Cardiac fibroblast (primary cell): ENCODE measurements at regions not wholly inside any gene's neighbourhood (a gene's known extent, or its start where the extent isn't known, plus 50 kb on each side); places are given as distances from the start of the nearest gene placed in this dataset.
A peak's percentile ranks its signal among the peaks of the same experiment; 100 is the strongest.

Experiments used
- DNase-seq, 2 donors: peaks; one replicate each; pipeline versions ENCODE4 v3.0.0 to v3.0.0-alpha.2; 2010; ENCODE audit warnings: low read depth in 2 of 2
- H3K4me3 ChIP-seq, 2 donors: replicated peaks in 1 of 2; 1 replicate in 1 of 2; 2 replicates in 1 of 2; pipeline ENCODE4 v1.5.1; 2011; ENCODE audit warnings: low read depth in 2 of 2, low read length in 2 of 2, mild to moderate bottlenecking in 2 of 2, moderate library complexity in 1 of 2
- TF ChIP-seq, protein P1 (sequence below): IDR thresholded peaks from one replicate; pipeline ENCODE4 v1.5.1; 2011; ENCODE audit warnings: low read depth, mild to moderate bottlenecking, low read length, inconsistent platforms

DNA sequence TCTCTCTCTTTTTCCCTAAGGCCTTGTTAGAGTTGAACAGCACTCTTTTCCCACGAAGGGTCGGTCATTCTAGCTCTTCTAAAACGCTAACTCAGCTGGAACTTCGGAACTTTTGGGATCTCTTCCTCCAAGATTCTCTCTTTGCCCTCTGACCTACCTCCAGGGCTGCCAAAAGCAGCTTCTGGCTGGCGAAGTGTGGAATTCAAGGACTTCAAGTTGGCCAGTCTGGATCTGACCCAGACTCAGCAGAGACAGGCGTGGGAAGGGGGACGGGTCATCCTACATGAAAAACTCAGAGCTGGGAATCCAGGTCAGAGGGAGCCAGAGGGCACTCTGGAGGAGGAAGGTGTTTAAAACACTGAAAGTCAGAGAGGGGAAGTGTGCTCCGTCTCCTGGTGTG lies 305.5 kb upstream of the HDAC4 start:
- TF ChIP-seq, protein P1, sequence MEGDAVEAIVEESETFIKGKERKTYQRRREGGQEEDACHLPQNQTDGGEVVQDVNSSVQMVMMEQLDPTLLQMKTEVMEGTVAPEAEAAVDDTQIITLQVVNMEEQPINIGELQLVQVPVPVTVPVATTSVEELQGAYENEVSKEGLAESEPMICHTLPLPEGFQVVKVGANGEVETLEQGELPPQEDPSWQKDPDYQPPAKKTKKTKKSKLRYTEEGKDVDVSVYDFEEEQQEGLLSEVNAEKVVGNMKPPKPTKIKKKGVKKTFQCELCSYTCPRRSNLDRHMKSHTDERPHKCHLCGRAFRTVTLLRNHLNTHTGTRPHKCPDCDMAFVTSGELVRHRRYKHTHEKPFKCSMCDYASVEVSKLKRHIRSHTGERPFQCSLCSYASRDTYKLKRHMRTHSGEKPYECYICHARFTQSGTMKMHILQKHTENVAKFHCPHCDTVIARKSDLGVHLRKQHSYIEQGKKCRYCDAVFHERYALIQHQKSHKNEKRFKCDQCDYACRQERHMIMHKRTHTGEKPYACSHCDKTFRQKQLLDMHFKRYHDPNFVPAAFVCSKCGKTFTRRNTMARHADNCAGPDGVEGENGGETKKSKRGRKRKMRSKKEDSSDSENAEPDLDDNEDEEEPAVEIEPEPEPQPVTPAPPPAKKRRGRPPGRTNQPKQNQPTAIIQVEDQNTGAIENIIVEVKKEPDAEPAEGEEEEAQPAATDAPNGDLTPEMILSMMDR = no peak
- H3K4me3 ChIP-seq = no peak overlapping the region
- DNase-seq = peak in 1 of 2 donors; percentile 13

DNA sequence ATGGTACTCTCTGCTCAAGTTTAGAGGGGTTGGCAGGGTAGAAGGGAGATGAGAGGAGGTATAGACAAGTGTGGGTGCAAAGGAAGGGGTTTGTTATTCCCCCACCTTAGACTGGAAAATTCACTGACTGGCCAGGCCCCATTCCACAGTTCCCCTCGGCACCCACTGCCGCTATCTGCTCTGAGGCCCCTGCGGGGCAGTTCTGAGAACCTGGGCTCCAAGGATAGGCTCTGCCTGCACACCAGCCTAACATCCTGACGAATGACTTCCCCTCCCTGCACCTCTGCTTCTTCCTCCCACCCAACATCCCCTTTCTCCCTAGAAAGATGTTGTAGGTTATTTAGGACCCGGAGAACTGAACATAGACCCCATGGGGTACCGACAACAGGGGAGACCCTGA lies 303.9 kb upstream of the HDAC4 start:
- DNase-seq = no peak
- TF ChIP-seq, protein P1 = no peak
- H3K4me3 ChIP-seq = no peak overlapping the region

GRCh38 chr2:239703834-239704233 lies 303.0 kb upstream of the HDAC4 start:
- no peak for DNase-seq
- H3K4me3 ChIP-seq = no peak overlapping the region
- TF ChIP-seq, protein P1 = no peak

DNA sequence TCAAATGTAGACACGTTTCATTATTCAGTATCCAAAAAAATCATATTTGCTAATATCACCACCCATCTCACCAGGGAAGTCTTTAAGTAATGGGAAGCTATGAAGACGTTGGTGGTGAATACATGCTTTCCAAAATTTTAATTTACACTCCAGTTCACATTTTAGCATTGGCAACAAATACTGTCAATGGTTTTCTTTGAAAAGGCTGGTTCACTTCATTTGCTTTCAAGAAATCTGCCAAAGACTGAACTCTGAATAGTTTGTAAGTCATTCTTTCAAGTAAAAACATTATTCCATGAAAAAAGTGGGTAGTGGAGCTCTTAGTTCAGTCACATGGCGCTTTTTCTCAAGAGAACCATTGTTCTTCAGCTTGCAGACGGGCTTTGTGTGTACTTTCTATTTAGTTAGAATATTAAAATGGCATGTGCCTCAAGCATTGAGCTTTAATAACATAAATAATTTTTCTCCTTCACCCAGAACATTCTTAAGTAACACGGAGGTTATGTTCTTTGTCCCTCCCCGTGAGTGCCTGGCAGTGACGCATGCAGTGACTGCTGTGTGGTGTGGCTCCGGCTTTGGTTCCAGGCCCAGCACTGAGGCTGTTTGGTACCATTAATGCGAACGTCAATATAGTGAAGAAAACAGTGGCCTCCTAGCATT lies 300.0 kb upstream of the HDAC4 start:
- TF ChIP-seq, protein P1 = no peak
- no peak overlapping the region for H3K4me3 ChIP-seq
- DNase-seq = no peak

DNA sequence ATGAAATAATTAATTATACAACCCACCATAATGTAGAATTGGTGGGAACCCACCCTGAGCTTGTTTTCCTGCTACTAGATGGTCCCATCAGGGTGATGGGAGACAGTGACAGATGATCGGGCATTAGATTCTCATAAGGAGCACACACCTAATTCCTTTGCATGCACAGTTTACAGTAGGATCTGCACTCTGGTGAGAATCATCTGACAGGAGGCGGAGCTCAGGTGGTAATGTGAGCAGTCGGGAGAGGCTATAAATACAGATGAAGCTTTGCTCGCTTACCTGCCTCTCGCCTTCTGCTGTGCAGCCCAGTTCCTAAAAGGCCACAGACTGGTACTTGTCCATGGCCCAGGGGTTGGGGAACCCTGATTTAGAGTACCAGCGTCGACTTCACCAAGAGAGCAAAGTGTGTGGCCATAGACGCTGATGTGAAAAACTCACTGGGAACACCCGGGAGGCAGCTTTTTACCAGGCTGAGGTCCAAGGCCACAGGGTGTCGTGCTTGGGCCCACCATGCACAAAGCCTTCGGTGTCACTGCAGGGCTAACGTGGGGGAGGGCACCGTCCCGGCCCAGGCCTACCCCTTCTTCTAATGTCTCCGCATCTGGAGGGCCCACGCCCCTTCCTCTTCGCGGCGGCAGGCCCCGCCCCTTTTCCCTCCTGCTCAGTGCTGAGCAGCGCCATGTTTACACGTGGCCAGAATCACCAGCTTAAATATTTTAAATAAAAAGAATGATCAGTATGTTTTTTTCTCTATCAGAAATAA lies 296.8 kb upstream of the HDAC4 start:
- DNase-seq = no peak
- TF ChIP-seq, protein P1 = no peak
- no peak overlapping the region for H3K4me3 ChIP-seq

DNA sequence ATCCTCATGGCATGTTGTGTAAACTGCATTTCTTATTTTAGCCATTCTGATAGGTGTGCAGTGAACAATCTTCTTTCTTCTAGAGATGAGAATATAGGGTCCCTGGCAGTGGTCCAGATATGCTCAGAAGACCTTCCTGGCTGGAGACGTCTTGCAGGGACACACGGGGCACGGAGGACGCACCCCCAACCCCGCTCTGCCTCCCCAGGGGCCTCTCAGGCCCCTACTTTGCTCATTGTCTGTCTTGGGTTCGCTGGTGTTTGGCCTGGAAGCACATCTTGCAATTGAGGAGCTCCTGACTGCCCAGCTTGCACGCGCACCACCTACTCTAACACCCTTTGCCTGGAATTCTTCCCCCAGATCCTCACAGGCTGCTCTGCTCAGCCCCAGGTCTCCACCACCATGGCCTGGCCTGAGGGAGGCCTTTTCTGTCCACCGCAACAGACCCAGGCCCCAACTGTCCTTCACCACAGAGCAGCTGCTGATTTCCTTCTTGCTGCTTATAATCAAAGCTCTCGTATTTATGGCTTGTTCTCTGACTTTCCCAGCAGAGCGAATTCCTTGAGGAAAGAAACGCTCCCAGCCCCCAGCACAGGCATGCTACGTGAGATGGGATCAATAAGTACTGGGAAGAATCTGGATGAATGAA lies 295.9 kb upstream of the HDAC4 start:
- no peak for DNase-seq
- H3K4me3 ChIP-seq = no peak overlapping the region
- TF ChIP-seq, protein P1 = no peak
